Skeletal muscle satellite cell (primary cell): ENCODE measurements at regions not wholly inside any gene's neighbourhood (a gene's known extent, or its start where the extent isn't known, plus 50 kb on each side); places are given as distances from the start of the nearest gene placed in this dataset.
"Not testable (repeated sequence)": the region's sequence is repeated elsewhere in the genome, so short reads cannot be mapped to it uniquely, and the experiment has no call there.

Source experiments
- H3K27me3 ChIP-seq: 2 replicates; pipeline ENCODE4 v1.7.0; 2013; ENCODE audit warnings: low read length; ENCODE audit not compliant: control insufficient read depth, insufficient read depth
- H3K36me3 ChIP-seq: 2 replicates; pipeline ENCODE4 v1.7.0; 2013; ENCODE audit warnings: mild to moderate bottlenecking, control low read depth, low read length; ENCODE audit not compliant: insufficient read depth
- H3K4me1 ChIP-seq: 2 replicates; pipeline ENCODE4 v1.7.0; 2013; ENCODE audit warnings: low read length; ENCODE audit not compliant: control insufficient read depth, insufficient read depth
- H3K4me2 ChIP-seq: 2 replicates; pipeline ENCODE4 v1.7.0; 2013; ENCODE audit warnings: mild to moderate bottlenecking, low read length
- H3K4me3 ChIP-seq: 2 replicates; pipeline ENCODE4 v1.7.0; 2013; ENCODE audit warnings: low read length
- H3K9ac ChIP-seq: 2 replicates; pipeline ENCODE4 v1.7.0; 2013; ENCODE audit warnings: mild to moderate bottlenecking, low read depth, low read length, moderate library complexity
- H3K9me3 ChIP-seq: replicated peaks from 2 replicates; pipeline ENCODE4 v1.7.0; 2013; ENCODE audit warnings: mild to moderate bottlenecking, control low read depth, low read length

DNA sequence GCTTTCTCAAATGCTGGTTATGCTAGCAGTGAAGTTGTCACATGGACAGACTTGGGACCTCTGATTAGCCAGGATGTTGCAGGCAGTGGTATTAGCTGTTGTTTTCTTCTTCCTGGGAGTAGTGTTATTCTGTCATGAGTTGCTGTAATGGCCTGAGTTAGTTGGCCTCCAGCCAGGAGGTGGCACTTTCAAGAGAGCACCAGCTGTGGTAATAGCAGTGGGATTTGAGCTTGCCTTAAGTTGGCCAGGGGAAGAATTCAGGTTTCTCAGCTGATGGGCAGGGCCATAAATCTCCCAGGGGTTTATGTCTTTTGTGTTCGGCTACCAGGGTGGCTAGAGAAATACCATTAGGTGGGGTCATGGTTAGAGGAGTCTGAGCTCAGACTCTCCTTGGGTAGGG is 132.6 kb downstream of the GLUD2 start:
- Histone ChIP-seq H3K9me3 (no peaks in the 10 kb centered on the region), H3K27me3 (no peaks in the 10 kb centered on the region), H3K4me1 (no peaks in the 10 kb centered on the region), H3K4me3 (no peak overlapping the region), H3K36me3 (no peaks in the 10 kb centered on the region), H3K4me2 (no peak overlapping the region), H3K9ac (no peak overlapping the region)

DNA sequence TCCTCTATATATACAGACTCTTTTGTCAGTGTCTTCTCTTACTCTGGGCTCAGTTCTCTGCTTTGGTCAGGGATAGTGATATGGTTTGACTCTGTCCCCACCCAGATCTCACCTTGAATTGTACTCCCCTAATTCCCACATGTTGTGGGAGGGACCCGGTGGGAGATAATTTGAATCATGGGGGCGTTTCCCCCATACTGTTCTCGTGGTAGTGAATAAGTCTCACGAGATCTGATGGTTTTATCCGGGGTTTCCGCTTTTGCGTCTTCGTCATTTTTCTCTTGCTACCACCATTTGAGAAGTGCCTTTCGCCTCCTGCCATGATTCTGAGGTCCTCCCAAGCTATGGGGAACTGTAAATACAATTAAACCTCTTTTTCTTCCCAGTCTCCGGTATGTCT is 144.4 kb downstream of the GLUD2 start:
- Histone ChIP-seq H3K9ac (no peak overlapping the region), H3K4me1 (no peaks in the 10 kb centered on the region), H3K36me3 (no peaks in the 10 kb centered on the region), H3K4me2 (no peak overlapping the region), H3K9me3 (no peaks in the 10 kb centered on the region), H3K4me3 (no peak overlapping the region), H3K27me3 (no peaks in the 10 kb centered on the region)

DNA sequence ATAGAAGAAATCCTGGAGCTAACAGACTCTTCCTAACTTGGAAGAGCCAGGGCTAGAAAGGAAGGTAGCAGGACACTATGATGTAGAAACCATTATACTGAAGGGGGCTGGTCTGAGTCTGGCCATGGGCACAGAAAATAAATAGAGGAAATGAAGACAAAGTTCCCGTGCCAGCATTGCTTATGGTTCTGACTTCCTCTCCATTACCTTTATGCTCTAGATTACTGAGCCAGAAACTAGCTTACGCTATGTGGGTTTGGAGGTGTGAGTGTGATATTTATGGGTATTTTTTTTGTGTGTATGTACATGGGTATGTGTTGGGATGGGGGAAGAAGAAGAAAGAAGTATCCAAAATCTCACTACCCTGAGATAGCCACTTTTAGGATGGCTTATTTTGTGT is 148.3 kb downstream of the GLUD2 start:
- no peaks in the 10 kb centered on the region for H3K27me3 ChIP-seq
- H3K4me2 ChIP-seq = no peak overlapping the region
- H3K4me3 ChIP-seq = no peak overlapping the region
- no peak overlapping the region for H3K9ac ChIP-seq
- H3K4me1 ChIP-seq = no peaks in the 10 kb centered on the region
- no peaks in the 10 kb centered on the region for H3K9me3 ChIP-seq
- H3K36me3 ChIP-seq = no peaks in the 10 kb centered on the region

DNA sequence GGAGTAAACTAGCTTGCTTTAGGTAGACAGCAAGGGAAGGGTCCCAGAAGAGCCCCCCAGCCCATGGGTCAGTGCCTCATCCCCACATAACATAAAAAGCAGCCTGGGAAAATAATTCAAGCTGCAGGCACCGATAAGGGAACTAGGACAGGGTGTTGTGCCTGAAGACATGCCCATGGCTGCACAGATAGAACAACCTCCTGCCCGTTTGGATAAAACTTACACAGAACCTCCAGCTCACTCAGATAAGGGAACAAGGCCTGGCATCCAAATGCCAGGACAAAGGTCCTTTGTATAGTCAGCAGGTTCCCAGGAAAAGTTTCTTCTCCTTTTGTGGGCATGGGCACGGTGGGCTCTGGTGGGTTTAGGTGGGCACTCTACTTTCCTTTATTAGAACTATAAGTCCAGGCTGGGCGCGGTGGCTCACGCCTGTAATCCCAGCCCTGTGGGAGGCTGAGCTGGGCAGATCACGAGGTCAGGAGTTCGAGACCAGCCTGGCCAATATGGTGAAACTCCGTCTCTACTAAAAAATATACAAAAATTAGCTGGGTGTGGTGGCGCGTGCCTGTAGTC is 149.5 kb downstream of the GLUD2 start:
- H3K4me1 ChIP-seq, H3K9ac ChIP-seq, H3K4me2 ChIP-seq, H3K36me3 ChIP-seq, H3K27me3 ChIP-seq, H3K4me3 ChIP-seq, H3K9me3 ChIP-seq: not testable (repeated sequence)

DNA sequence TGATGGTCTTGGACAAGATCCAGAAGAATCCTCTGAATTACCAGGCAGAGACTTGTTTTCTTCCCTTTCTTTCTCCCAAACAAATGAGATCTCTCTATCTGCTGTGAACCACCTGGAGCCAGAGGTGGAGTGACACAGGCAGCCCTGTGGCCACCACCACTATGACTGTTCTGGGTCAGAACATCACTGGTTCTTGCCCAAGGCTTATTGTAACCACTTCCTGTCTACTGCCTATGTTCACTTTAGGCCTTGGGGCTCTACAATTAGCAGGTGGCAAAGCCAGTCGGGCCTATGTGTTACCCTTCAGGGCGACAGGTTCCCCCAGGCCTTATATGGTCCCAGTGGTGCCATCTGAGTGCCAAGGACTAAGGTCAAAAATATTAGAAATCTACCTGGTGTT is 161.2 kb downstream of the GLUD2 start:
- no peak overlapping the region for H3K4me3 ChIP-seq
- no peaks in the 10 kb centered on the region for H3K27me3 ChIP-seq
- no peak overlapping the region for H3K4me2 ChIP-seq
- no peak overlapping the region for H3K9ac ChIP-seq
- no peaks in the 10 kb centered on the region for H3K36me3 ChIP-seq
- no peaks in the 10 kb centered on the region for H3K9me3 ChIP-seq
- no peaks in the 10 kb centered on the region for H3K4me1 ChIP-seq

DNA sequence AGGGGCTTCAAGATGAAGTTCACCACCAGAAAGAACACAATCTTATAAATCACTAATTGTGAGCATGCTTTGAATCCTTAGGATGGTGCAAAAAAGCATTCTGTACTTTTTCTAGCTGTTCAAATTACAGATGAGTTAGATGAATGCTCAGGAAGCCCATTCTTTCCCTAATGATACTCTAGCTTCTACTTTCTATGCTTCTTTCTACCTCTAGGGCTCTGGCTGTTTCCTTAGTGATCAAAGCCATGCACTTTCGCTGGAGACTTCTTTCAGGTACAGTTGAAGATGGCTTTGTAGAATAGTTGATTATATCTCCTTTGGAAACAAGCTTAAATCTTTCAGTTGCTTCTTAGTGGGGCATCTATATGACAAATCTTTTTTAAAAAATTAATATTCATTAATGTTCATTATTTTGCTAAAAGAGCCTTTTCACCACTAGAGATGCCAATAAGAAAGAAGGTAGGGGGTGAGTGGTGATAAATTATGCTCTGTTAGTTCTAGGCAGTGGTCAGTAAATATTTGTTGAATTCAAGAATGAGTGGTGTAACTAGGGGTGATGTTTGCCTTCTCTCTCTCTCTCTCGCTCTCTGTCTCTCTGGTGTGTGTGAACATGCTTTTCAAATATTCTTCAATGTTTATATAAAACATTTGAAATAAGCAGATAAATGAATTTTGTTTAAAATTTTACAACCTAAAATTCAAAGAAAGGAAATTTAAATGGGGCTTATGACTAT is 169.4 kb downstream of the GLUD2 start:
- H3K9me3 ChIP-seq = no peaks in the 10 kb centered on the region
- H3K4me3 ChIP-seq = no peak overlapping the region
- H3K36me3 ChIP-seq = no peaks in the 10 kb centered on the region
- H3K9ac ChIP-seq = no peak overlapping the region
- no peaks in the 10 kb centered on the region for H3K4me1 ChIP-seq
- no peaks in the 10 kb centered on the region for H3K27me3 ChIP-seq
- H3K4me2 ChIP-seq = no peak overlapping the region

DNA sequence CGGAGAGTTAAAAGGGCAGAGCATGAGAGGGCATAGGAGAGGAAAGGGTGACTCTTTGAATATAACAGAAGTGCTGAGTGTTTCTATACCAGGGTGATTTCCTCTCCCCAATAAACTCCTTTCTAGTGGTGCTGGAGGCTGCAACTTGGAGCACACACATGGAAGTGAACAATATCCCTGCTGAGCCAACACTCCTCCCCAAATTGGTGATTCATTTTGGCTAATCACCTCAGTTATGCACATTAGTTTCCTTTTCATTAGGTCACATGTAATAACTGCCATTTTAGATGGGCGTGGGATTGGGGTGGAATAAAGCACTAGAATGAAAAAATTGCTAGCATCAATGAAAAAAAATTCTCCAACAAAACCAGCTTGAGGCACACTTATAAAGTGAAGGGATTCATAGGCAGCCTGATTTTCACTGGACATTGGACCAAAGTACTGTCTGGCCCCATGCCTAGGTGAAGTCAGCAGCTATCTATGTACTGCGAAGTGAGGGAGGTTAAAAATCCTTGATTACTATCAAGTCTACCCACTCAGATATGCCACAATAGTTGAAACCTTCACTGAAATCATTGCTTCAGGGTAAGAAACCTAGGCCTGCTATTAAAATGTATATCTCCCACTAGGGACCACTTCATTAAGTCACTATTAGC is 174.0 kb downstream of the GLUD2 start:
- H3K36me3 ChIP-seq = no peaks in the 10 kb centered on the region
- no peaks in the 10 kb centered on the region for H3K27me3 ChIP-seq
- H3K9me3 ChIP-seq = no peaks in the 10 kb centered on the region
- H3K4me2 ChIP-seq = no peak overlapping the region
- no peaks in the 10 kb centered on the region for H3K4me1 ChIP-seq
- no peak overlapping the region for H3K9ac ChIP-seq
- H3K4me3 ChIP-seq = no peak overlapping the region

DNA sequence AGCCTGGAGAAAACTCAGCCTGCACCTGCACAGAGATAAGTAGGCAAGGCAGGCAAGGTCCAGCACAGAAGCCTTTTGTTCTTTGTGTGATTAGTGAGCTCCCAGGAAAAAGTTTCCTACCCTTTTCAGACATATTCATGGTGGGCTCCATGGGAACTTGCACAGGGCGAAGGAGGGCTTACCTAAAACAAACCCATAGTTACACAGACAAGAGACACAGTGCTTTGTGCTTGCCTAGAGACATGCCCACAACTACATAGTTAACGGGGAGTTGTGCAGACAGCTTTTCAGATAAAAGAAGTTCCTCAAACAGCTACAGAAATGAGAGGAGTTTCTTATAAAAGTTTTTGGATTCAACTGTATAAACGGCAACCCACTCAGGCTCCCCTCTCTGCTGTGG is 180.5 kb downstream of the GLUD2 start:
- Histone ChIP-seq H3K27me3 (no peaks in the 10 kb centered on the region), H3K9ac (no peak overlapping the region)

DNA sequence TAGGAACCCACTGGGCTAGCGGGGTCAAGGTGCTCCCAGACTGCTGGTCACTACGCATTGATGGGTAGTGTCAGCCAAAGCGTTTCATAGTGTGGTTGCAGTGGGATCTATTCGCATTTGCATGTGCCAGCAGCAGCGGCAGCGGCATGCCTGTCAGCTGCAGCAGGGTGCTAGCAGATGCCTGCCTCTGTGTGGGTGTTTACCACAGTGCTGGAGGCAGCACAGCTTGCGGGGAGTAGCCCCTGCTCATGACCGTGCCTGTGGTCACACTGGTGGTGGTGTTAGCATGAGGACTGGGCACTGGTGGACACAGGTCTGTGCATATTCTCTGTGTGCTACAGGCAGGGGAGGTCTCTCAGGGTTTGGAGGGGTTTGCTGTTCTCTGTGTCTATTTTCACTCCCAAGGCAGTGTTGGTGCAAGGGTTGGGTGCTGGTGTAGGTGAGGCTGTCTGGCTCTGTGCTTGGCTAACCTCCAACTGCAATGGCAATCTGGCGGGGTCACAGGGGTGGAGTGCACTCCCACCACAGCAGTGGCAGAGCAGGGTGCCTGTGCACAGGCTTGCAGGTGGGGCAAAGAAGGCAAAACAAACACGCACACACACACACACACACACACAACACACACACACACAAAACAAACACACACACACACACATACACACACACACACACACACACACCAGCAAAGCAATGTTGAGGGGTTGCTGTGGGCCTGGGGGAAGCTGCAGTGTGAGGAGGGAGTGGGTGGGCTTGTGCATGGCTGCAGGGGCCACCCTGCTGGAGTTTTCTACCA is 184.4 kb downstream of the GLUD2 start:
- H3K36me3 ChIP-seq = no peaks in the 10 kb centered on the region
- no peak overlapping the region for H3K4me2 ChIP-seq
- no peaks in the 10 kb centered on the region for H3K4me1 ChIP-seq
- no peaks in the 10 kb centered on the region for H3K27me3 ChIP-seq
- no peak overlapping the region for H3K4me3 ChIP-seq
- no peaks in the 10 kb centered on the region for H3K9me3 ChIP-seq
- H3K9ac ChIP-seq = no peak overlapping the region

More for the DNA sequence above, 180.5 kb downstream of the GLUD2 start:
- Histone ChIP-seq H3K9me3 (no peaks in the 10 kb centered on the region), H3K4me2 (no peak overlapping the region), H3K36me3 (no peaks in the 10 kb centered on the region), H3K4me3 (no peak overlapping the region), H3K4me1 (no peaks in the 10 kb centered on the region)

DNA sequence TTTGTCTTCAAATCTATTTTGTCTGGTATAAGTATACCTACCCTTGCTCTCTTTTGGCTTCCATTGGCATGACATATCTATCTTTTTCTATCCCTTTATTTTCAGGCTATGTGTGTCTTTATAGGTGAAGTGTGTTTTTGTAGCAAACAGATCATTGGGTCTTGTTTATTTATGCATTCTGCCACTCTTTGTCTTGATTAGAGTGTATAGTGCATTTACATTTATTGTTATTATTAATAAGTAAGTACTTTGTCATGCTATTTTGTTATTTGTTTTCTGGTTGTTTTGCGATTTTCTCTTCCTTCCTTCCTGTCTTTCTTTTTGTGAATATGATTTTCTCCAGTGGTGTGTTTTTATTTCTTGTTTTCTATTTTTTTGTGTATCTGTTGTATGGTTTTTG is 188.6 kb downstream of the GLUD2 start:
- no peaks in the 10 kb centered on the region for H3K27me3 ChIP-seq
- H3K9ac ChIP-seq = no peak overlapping the region
- H3K9me3 ChIP-seq = no peaks in the 10 kb centered on the region
- H3K4me2 ChIP-seq = no peak overlapping the region
- H3K4me3 ChIP-seq = no peak overlapping the region
- H3K4me1 ChIP-seq = no peaks in the 10 kb centered on the region
- no peaks in the 10 kb centered on the region for H3K36me3 ChIP-seq

DNA sequence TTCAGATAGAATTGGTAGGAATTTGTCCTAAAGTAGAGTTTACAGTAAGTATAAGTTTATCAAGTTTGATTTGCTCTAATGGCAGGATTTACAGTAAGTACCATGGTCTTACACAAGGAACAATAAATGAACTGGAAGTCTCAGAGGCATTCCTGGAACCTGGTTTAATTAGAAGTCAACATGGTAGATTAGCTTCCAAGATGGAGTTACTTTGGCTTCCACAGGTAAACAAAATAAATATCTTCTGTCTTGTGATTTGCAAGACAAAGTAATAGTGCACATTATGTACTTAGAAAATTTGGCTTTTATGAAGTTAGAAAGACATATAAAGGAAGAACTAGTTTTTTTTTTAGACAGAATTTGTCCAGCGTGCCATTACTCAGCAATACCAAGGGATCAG is 190.7 kb downstream of the GLUD2 start:
- Histone ChIP-seq H3K4me3 (no peak overlapping the region), H3K36me3 (no peaks in the 10 kb centered on the region), H3K4me1 (no peaks in the 10 kb centered on the region)

More for the DNA sequence above, 190.7 kb downstream of the GLUD2 start:
- no peaks in the 10 kb centered on the region for H3K9me3 ChIP-seq
- H3K4me2 ChIP-seq = no peak overlapping the region
- H3K9ac ChIP-seq = no peak overlapping the region
- H3K27me3 ChIP-seq = no peaks in the 10 kb centered on the region
